H1 (cell line): ENCODE measurements at regions not wholly inside any gene's neighbourhood (a gene's known extent, or its start where the extent isn't known, plus 50 kb on each side); places are given as distances from the start of the nearest gene placed in this dataset.

Experiments
- CTCF ChIA-PET: fragments of 300-600 bp; sonication (Branson Sonifier 250); formaldehyde crosslinking; loops from one replicate; lab custom pipeline; 2021; ENCODE audit not compliant: partially characterized antibody; lab: Charles Lee
- POLR2A ChIA-PET: fragments of 300-600 bp; sonication (Branson Sonifier 250); formaldehyde crosslinking; loops from one replicate; lab custom pipeline; 2021; ENCODE audit warnings: inconsistent platforms; ENCODE audit not compliant: partially characterized antibody; lab: Charles Lee
- DNase-seq, 2 experiments: peaks; one replicate each; pipeline versions ENCODE4 v3.0.0 to v3.0.0-alpha.2; 2010 to 2022; ENCODE audit warnings: low spot score in 2 of 2, low read depth in 1 of 2, mixed read lengths in 1 of 2
- FAIRE-seq: peaks from 2 replicates; lab custom pipeline; 2011; peaks lifted over from hg19 to GRCh38; lab: Jason Lieb, UNC
- H2AFZ ChIP-seq: 2 replicates; pipeline ENCODE4 v1.8.1; 2012; ENCODE audit warnings: low read length, inconsistent platforms
- H2AK5ac ChIP-seq: 2 replicates; pipeline ENCODE4 v1.6.1; 2013; ENCODE audit warnings: low read depth, low read length
- H2BK120ac ChIP-seq: replicated peaks from 2 replicates; pipeline ENCODE3; 2013; ENCODE audit warnings: low read depth, low read length, inconsistent platforms
- H2BK12ac ChIP-seq: 2 replicates; pipeline ENCODE4 v1.6.1; 2013; ENCODE audit warnings: low read depth, low read length
- H2BK15ac ChIP-seq: 2 replicates; pipeline ENCODE4 v1.6.1; 2013; ENCODE audit warnings: low read length
- H2BK20ac ChIP-seq: 2 replicates; pipeline ENCODE4 v1.6.1; 2013; ENCODE audit warnings: low read length
- H2BK5ac ChIP-seq: 2 replicates; pipeline ENCODE4 v1.6.1; 2013; ENCODE audit warnings: low read depth, low read length
- H3K14ac ChIP-seq: 2 replicates; pipeline ENCODE4 v1.6.1; 2013; ENCODE audit warnings: inconsistent platforms; ENCODE audit not compliant: insufficient read length
- H3K18ac ChIP-seq: 2 replicates; pipeline ENCODE4 v1.6.1; 2013; ENCODE audit warnings: low read length; ENCODE audit errors: extremely low read depth
- H3K23ac ChIP-seq: 2 replicates; pipeline ENCODE4 v1.6.1; 2013; ENCODE audit warnings: inconsistent platforms; ENCODE audit not compliant: insufficient read length
- H3K23me2 ChIP-seq: 2 replicates; pipeline ENCODE4 v1.6.1; 2013; ENCODE audit warnings: low read depth, low read length
- H3K27ac ChIP-seq: 2 replicates; pipeline ENCODE4 v1.6.1; 2011; ENCODE audit warnings: low read depth, low read length, inconsistent platforms
- H3K27me3 ChIP-seq, 4 experiments: replicated peaks in 1 of 4; 1 replicate in 1 of 4; 2 replicates in 3 of 4; pipeline versions ENCODE4 v1.6.1 to v1.8.1; 2011 to 2013; ENCODE audit warnings: low read length in 3 of 4, mild to moderate bottlenecking in 3 of 4, inconsistent platforms in 2 of 4, mixed read lengths in 2 of 4, moderate library complexity in 1 of 4; ENCODE audit not compliant: control insufficient read depth in 3 of 4, insufficient read depth in 3 of 4; ENCODE audit errors: extremely low read depth in 1 of 4
- H3K36me3 ChIP-seq, 4 experiments: 2 replicates each; pipeline versions ENCODE4 v1.6.1 to v1.8.1; 2011 to 2013; ENCODE audit warnings: mild to moderate bottlenecking in 4 of 4, low read length in 3 of 4, moderate library complexity in 2 of 4, control low read depth in 1 of 4, inconsistent platforms in 1 of 4; ENCODE audit not compliant: insufficient read depth in 4 of 4, control insufficient read depth in 2 of 4
- H3K4ac ChIP-seq: replicated peaks from 2 replicates; pipeline ENCODE3; 2013; ENCODE audit warnings: low read length, low read depth, mixed read lengths, inconsistent platforms; ENCODE audit not compliant: insufficient read length
- H3K4me1 ChIP-seq, 4 experiments: replicated peaks in 1 of 4; 1 replicate in 1 of 4; 2 replicates in 3 of 4; pipeline versions ENCODE4 v1.6.1 to v1.8.1; 2011 to 2013; ENCODE audit warnings: low read length in 3 of 4, inconsistent platforms in 2 of 4, mixed read lengths in 1 of 4; ENCODE audit not compliant: insufficient read depth in 4 of 4, control insufficient read depth in 3 of 4
- H3K4me2 ChIP-seq, 2 experiments: 2 replicates each; pipeline versions ENCODE4 v1.6.1 to v1.8.1; 2011 to 2013; ENCODE audit warnings: low read depth in 2 of 2, low read length in 2 of 2, control low read depth in 1 of 2, inconsistent platforms in 1 of 2, mild to moderate bottlenecking in 1 of 2; ENCODE audit not compliant: insufficient read depth in 1 of 2
- H3K4me3 ChIP-seq, 4 experiments: fragments of 200-600, 300-600 bp in 1 of 4; sonication (generic), shearing (Covaris generic), sonication (Bioruptor Twin) in 1 of 4; 2 replicates each; pipeline versions ENCODE4 v1.5.1 to v1.8.1; 2011 to 2016; ENCODE audit warnings: low read length in 4 of 4, low read depth in 3 of 4, control low read depth in 2 of 4, inconsistent platforms in 2 of 4, mild to moderate bottlenecking in 2 of 4, mixed read lengths in 1 of 4, moderate library complexity in 1 of 4; ENCODE audit not compliant: insufficient read depth in 2 of 4; ENCODE audit errors: extremely low read depth in 1 of 4
- H3K56ac ChIP-seq: replicated peaks from 2 replicates; pipeline ENCODE3; 2013; ENCODE audit warnings: low read depth, mild to moderate bottlenecking, mixed read lengths, low read length, inconsistent platforms; ENCODE audit not compliant: insufficient read length
- H3K79me1 ChIP-seq: 2 replicates; pipeline ENCODE4 v1.6.1; 2013; ENCODE audit warnings: low read depth, low read length, control low read depth
- H3K79me2 ChIP-seq, 2 experiments: 2 replicates each; pipeline versions ENCODE4 v1.6.1 to v1.8.1; 2012 to 2013; ENCODE audit warnings: low read length in 2 of 2, mild to moderate bottlenecking in 2 of 2, inconsistent platforms in 1 of 2; ENCODE audit not compliant: insufficient read depth in 2 of 2, control insufficient read depth in 1 of 2
- H3K9ac ChIP-seq, 4 experiments: replicated peaks in 1 of 4; 1 replicate in 1 of 4; 2 replicates in 3 of 4; pipeline versions ENCODE4 v1.6.1 to v1.8.1; 2011 to 2013; ENCODE audit warnings: low read depth in 3 of 4, low read length in 3 of 4, control low read depth in 2 of 4, mild to moderate bottlenecking in 2 of 4, moderate library complexity in 2 of 4, inconsistent platforms in 1 of 4; ENCODE audit errors: extremely low read depth in 1 of 4
- H3K9me3 ChIP-seq, 2 experiments: 2 replicates each; pipeline versions ENCODE4 v1.6.1 to v1.8.1; 2012 to 2013; ENCODE audit warnings: mild to moderate bottlenecking in 2 of 2, moderate library complexity in 2 of 2, control low read depth in 1 of 2, inconsistent platforms in 1 of 2, low read depth in 1 of 2, low read length in 1 of 2, mixed read lengths in 1 of 2; ENCODE audit not compliant: insufficient read depth in 2 of 2
- H4K20me1 ChIP-seq, 2 experiments: replicated peaks in 1 of 2; 2 replicates each; pipeline versions ENCODE3 to v1.8.1; 2011 to 2013; ENCODE audit warnings: inconsistent platforms in 2 of 2, low read length in 2 of 2, mild to moderate bottlenecking in 1 of 2; ENCODE audit not compliant: insufficient read depth in 2 of 2, control insufficient read depth in 1 of 2
- H4K5ac ChIP-seq: 2 replicates; pipeline ENCODE4 v1.6.1; 2013; ENCODE audit warnings: low read length, low read depth, mixed read lengths, inconsistent platforms; ENCODE audit not compliant: insufficient read length
- H4K8ac ChIP-seq: 2 replicates; pipeline ENCODE4 v1.8.0; 2013; ENCODE audit warnings: mild to moderate bottlenecking, moderate library complexity, low read length, inconsistent platforms; ENCODE audit not compliant: insufficient read depth; ENCODE audit errors: extremely low read depth
- H4K91ac ChIP-seq: replicated peaks from 2 replicates; pipeline ENCODE3; 2013; ENCODE audit warnings: low read length, mixed read lengths, inconsistent platforms; ENCODE audit not compliant: insufficient read length
- CEBPB ChIP-seq: IDR thresholded peaks from 2 replicates; pipeline ENCODE4 v1.6.1; 2012; ENCODE audit warnings: low read depth, low read length
- CHD2 ChIP-seq: IDR thresholded peaks from 2 replicates; pipeline ENCODE4 v1.6.1; 2012; ENCODE audit warnings: low read length, improper control_type of control experiment
- FOSL1 ChIP-seq: IDR thresholded peaks from 2 replicates; pipeline ENCODE4 v1.6.1; 2011; ENCODE audit warnings: mild to moderate bottlenecking, low read depth, low read length, moderate library complexity; ENCODE audit not compliant: insufficient read depth
- GTF2F1 ChIP-seq: IDR thresholded peaks from 2 replicates; pipeline ENCODE4 v1.6.1; 2012; ENCODE audit warnings: low read depth, low read length, improper control_type of control experiment, borderline replicate concordance
- KDM1A ChIP-seq: fragments of 200-600, 300-600 bp; sonication (generic); IDR thresholded peaks from 2 replicates; pipeline ENCODE4 v1.7.1; 2016; ENCODE audit warnings: mild to moderate bottlenecking, low read length, borderline replicate concordance
- KDM5A ChIP-seq: fragments of 200-600 bp; IDR thresholded peaks from 2 replicates; pipeline ENCODE4 v1.7.1; 2012; ENCODE audit warnings: mild to moderate bottlenecking, low read length, inconsistent platforms, mixed read lengths
- MAFK ChIP-seq: IDR thresholded peaks from 2 replicates; pipeline ENCODE4 v1.6.1; 2012; ENCODE audit warnings: low read depth, mild to moderate bottlenecking, improper control_type of control experiment, low read length
- SIRT6 ChIP-seq: IDR thresholded peaks from one replicate; pipeline ENCODE4 v1.7.1; 2012; ENCODE audit warnings: low read length, inconsistent platforms
- SP4 ChIP-seq: IDR thresholded peaks from 2 replicates; pipeline ENCODE4 v1.6.1; 2012; ENCODE audit warnings: low read length, inconsistent platforms
- TBP ChIP-seq: IDR thresholded peaks from 2 replicates; pipeline ENCODE4 v1.6.1; 2011; ENCODE audit warnings: low read depth, low read length, improper control_type of control experiment
- TCF12 ChIP-seq: IDR thresholded peaks from 2 replicates; pipeline ENCODE4 v1.6.1; 2011; ENCODE audit warnings: low read depth, mild to moderate bottlenecking, low read length
- WGBS, 2 experiments: shearing (Covaris generic) in 1 of 2; methylation state at CpG; one replicate each; pipeline versions ENCODE4 v1.1.6 to v1.1.7; 2013 to 2015; ENCODE audit warnings: low lambda C conversion rate in 2 of 2, mixed read lengths in 2 of 2, inconsistent platforms in 1 of 2, low coverage in 1 of 2, missing lambda C conversion rate in 1 of 2; ENCODE audit not compliant: insufficient replicate concordance in 2 of 2, insufficient coverage in 1 of 2, insufficient read length in 1 of 2; ENCODE audit errors: extremely low coverage in 1 of 2, missing lambda C conversion rate in 1 of 2; 5-methylcytosine and 5-hydroxymethylcytosine counted together

- Histone ChIP-seq H3K14ac (no peak overlapping the region), H2BK5ac (no peak overlapping the region; the same call in 1 of the 2 replicates), H4K20me1 (no peaks in the 10 kb centered on the region), H3K23ac (no peak overlapping the region), H3K4me3 (no peak overlapping the region), H3K4me2 (no peak overlapping the region), H3K9me3 (peaks cover 4 to 6% of the 10 kb centered on the region in 2 experiments; a peak in 2 of 4 replicates), H2AK5ac (no peak overlapping the region), H3K9ac (no peak overlapping the region), H3K56ac (no peak overlapping the region), H3K4ac (peak overlapping the region; percentile 13), H3K36me3 (peaks cover 0 to 3% (median 0%) of the 10 kb centered on the region in 4 experiments; a peak in 1 of 8 replicates), H3K79me2 (no peaks in the 10 kb centered on the region), H2BK20ac (no peak overlapping the region), H3K27ac (no peak overlapping the region), H3K23me2 (no peaks in the 10 kb centered on the region), H3K4me1 (peaks cover 0 to 4% (median 0%) of the 10 kb centered on the region in 4 experiments; a peak in 1 of 7 replicates), H2BK15ac (no peak overlapping the region), H4K5ac (no peak overlapping the region), H3K79me1 (no peaks in the 10 kb centered on the region; the same call in 1 of the 2 replicates), H3K27me3 (no peaks in the 10 kb centered on the region; a peak in 1 of 7 replicates), H2AFZ (no peak overlapping the region), H4K91ac (no peak overlapping the region), H3K18ac (no peak overlapping the region), H2BK120ac (no peak overlapping the region), H4K8ac (no peak overlapping the region), H2BK12ac (no peak overlapping the region)
- DNase-seq (no peak), FAIRE-seq (no peak)
- no peak for TF ChIP-seq KDM5A
- no peak for TF ChIP-seq KDM1A
- TF ChIP-seq CEBPB: no peak
- TF ChIP-seq CHD2: no peak
- TF ChIP-seq SP4: no peak
- no peak for TF ChIP-seq TCF12
- no peak for TF ChIP-seq TBP
- TF ChIP-seq MAFK: no peak
- TF ChIP-seq SIRT6: no peak
- TF ChIP-seq GTF2F1: no peak
- TF ChIP-seq FOSL1: no peak
- WGBS, 2 experiments: 92% methylated on average over 3 of the region's 3 CpGs; no CpG with 5 or more reads in 1 of the 2 experiments
- CTCF ChIA-PET: no interaction called here
- POLR2A ChIA-PET: no interaction called here
These were observed 825.5 kb downstream of the BCL11B start for GRCh38 chr14:98446508-98446907.
